H9 (cell line): ENCODE measurements at regions not wholly inside any gene's neighbourhood (a gene's known extent, or its start where the extent isn't known, plus 50 kb on each side); places are given as distances from the start of the nearest gene placed in this dataset.

Experiments
- DNase-seq: peaks from one replicate; pipeline ENCODE4 v3.0.0-alpha.2; 2017
- H2AFZ ChIP-seq: one replicate; pipeline ENCODE4 v1.6.1; 2013; ENCODE audit warnings: mild to moderate bottlenecking, low read length, control low read depth, moderate library complexity
- H2AK5ac ChIP-seq: 2 replicates; pipeline ENCODE4 v1.6.1; 2013; ENCODE audit warnings: low read length, control low read depth, mixed read lengths; ENCODE audit not compliant: insufficient read length
- H2BK120ac ChIP-seq: one replicate; pipeline ENCODE4 v1.6.1; 2013; ENCODE audit warnings: low read depth, mild to moderate bottlenecking, low read length, control low read depth, inconsistent platforms; ENCODE audit not compliant: poor library complexity, severe bottlenecking
- H2BK12ac ChIP-seq: 2 replicates; pipeline ENCODE4 v1.6.1; 2013; ENCODE audit warnings: low read length, control low read depth, mixed read lengths, low read depth; ENCODE audit not compliant: insufficient read length
- H2BK15ac ChIP-seq: 2 replicates; pipeline ENCODE4 v1.6.1; 2013; ENCODE audit warnings: low read depth, low read length, control low read depth
- H2BK20ac ChIP-seq: one replicate; pipeline ENCODE4 v1.6.1; 2013; ENCODE audit warnings: low read depth, mild to moderate bottlenecking, low read length, control low read depth, inconsistent platforms; ENCODE audit not compliant: poor library complexity, severe bottlenecking
- H2BK5ac ChIP-seq: 2 replicates; pipeline ENCODE4 v1.6.1; 2013; ENCODE audit warnings: low read length, control low read depth, mixed read lengths; ENCODE audit not compliant: insufficient read length
- H3K14ac ChIP-seq: 2 replicates; pipeline ENCODE4 v1.6.1; 2013; ENCODE audit warnings: low read length, control low read depth; ENCODE audit not compliant: insufficient read depth
- H3K18ac ChIP-seq: 2 replicates; pipeline ENCODE4 v1.6.1; 2013; ENCODE audit warnings: low read depth, mild to moderate bottlenecking, mixed read lengths, low read length, control low read depth; ENCODE audit not compliant: insufficient read length
- H3K23ac ChIP-seq: 2 replicates; pipeline ENCODE4 v1.6.1; 2013; ENCODE audit warnings: low read length, control low read depth, mixed read lengths, low read depth; ENCODE audit not compliant: insufficient read length
- H3K23me2 ChIP-seq: 2 replicates; pipeline ENCODE4 v1.6.1; 2013; ENCODE audit warnings: low read depth, mild to moderate bottlenecking, mixed read lengths, low read length, control low read depth; ENCODE audit not compliant: insufficient read length, poor library complexity, severe bottlenecking
- H3K27ac ChIP-seq: 2 replicates; pipeline ENCODE4 v1.5.1; 2013; ENCODE audit warnings: low read length, control low read depth, mixed read lengths, low read depth; ENCODE audit not compliant: insufficient read length
- H3K27me3 ChIP-seq: 2 replicates; pipeline ENCODE4 v1.6.1; 2013; ENCODE audit warnings: low read length, control low read depth, inconsistent platforms; ENCODE audit not compliant: insufficient read depth
- H3K4ac ChIP-seq: 2 replicates; pipeline ENCODE4 v1.6.1; 2013; ENCODE audit warnings: low read depth, mild to moderate bottlenecking, control low read depth, inconsistent platforms, low read length, moderate library complexity
- H3K4me1 ChIP-seq: 2 replicates; pipeline ENCODE4 v1.6.1; 2013; ENCODE audit warnings: low read length, control low read depth, inconsistent platforms; ENCODE audit not compliant: insufficient read depth
- H3K4me2 ChIP-seq: 2 replicates; pipeline ENCODE4 v1.6.1; 2013; ENCODE audit warnings: low read length, control low read depth, mixed read lengths; ENCODE audit not compliant: insufficient read length, insufficient read depth
- H3K56ac ChIP-seq: 2 replicates; pipeline ENCODE4 v1.6.1; 2013; ENCODE audit warnings: low read depth, mild to moderate bottlenecking, mixed read lengths, low read length, control low read depth; ENCODE audit not compliant: insufficient read length
- H3K79me1 ChIP-seq: 2 replicates; pipeline ENCODE4 v1.6.1; 2013; ENCODE audit warnings: low read depth, mild to moderate bottlenecking, moderate library complexity, low read length, control low read depth, inconsistent platforms; ENCODE audit not compliant: insufficient read depth, poor library complexity, severe bottlenecking
- H3K79me2 ChIP-seq: 2 replicates; pipeline ENCODE4 v1.6.1; 2013; ENCODE audit warnings: low read length, control low read depth, inconsistent platforms; ENCODE audit not compliant: insufficient read depth
- H3K9ac ChIP-seq: 2 replicates; pipeline ENCODE4 v1.6.1; 2013; ENCODE audit warnings: low read length, control low read depth, mixed read lengths; ENCODE audit not compliant: insufficient read length; ENCODE audit errors: extremely low read depth
- H3K9me3 ChIP-seq: one replicate; pipeline ENCODE4 v1.6.1; 2013; ENCODE audit warnings: low read depth, low read length, inconsistent platforms; ENCODE audit not compliant: control insufficient read depth
- H3T11ph ChIP-seq: one replicate; pipeline ENCODE4 v1.6.1; 2013; ENCODE audit warnings: mild to moderate bottlenecking, low read length, control low read depth, inconsistent platforms
- H4K20me1 ChIP-seq: one replicate; pipeline ENCODE4 v1.6.1; 2013; ENCODE audit not compliant: control insufficient read depth, insufficient read length, insufficient read depth
- H4K5ac ChIP-seq: 2 replicates; pipeline ENCODE4 v1.6.1; 2013; ENCODE audit warnings: low read depth, mild to moderate bottlenecking, mixed read lengths, low read length, control low read depth; ENCODE audit not compliant: insufficient read length
- H4K8ac ChIP-seq: replicated peaks from 2 replicates; pipeline ENCODE4 v1.6.1; 2013; ENCODE audit warnings: low read length, control low read depth, mixed read lengths, low read depth; ENCODE audit not compliant: insufficient read length
- H4K91ac ChIP-seq: 2 replicates; pipeline ENCODE4 v1.6.1; 2013; ENCODE audit warnings: low read depth, mild to moderate bottlenecking, moderate library complexity, mixed read lengths, low read length, control low read depth; ENCODE audit not compliant: insufficient read length
- H3K27ac Mint-ChIP-seq, 3 experiments: 2 replicates in 2 of 3; 3 replicates in 1 of 3; pipeline ENCODE4 v1.8.0; 2020 to 2021; ENCODE audit warnings: mixed read lengths in 3 of 3, mild to moderate bottlenecking in 1 of 3, moderate library complexity in 1 of 3
- H3K27me3 Mint-ChIP-seq: 2 replicates; pipeline ENCODE4 v1.8.0; 2021; ENCODE audit warnings: low read depth, mild to moderate bottlenecking, moderate library complexity, mixed read lengths
- H3K36me3 Mint-ChIP-seq, 3 experiments: 2 replicates in 2 of 3; 3 replicates in 1 of 3; pipeline ENCODE4 v1.8.0; 2020 to 2021; ENCODE audit warnings: low read depth in 3 of 3, mixed read lengths in 3 of 3; ENCODE audit not compliant: insufficient read depth in 1 of 3
- H3K4me1 Mint-ChIP-seq, 2 experiments: 2 replicates each; pipeline ENCODE4 v1.8.0; 2020; ENCODE audit warnings: mixed read lengths in 2 of 2
- H3K4me3 Mint-ChIP-seq, 2 experiments: 2 replicates in 1 of 2; 3 replicates in 1 of 2; pipeline ENCODE4 v1.8.0; 2020 to 2021; ENCODE audit warnings: mild to moderate bottlenecking in 2 of 2, mixed read lengths in 2 of 2, moderate library complexity in 1 of 2
- H3K9me3 Mint-ChIP-seq, 2 experiments: 2 replicates in 1 of 2; 3 replicates in 1 of 2; pipeline ENCODE4 v1.8.0; 2020; ENCODE audit warnings: mild to moderate bottlenecking in 2 of 2, mixed read lengths in 2 of 2, moderate library complexity in 1 of 2
- WGBS: extraction: QIAGEN DNeasy Blood & Tissue Kit; methylation state at CpG from one replicate; pipeline ENCODE4 v1.1.7; 2013; ENCODE audit warnings: missing lambda C conversion rate, low lambda C conversion rate, mixed read lengths; ENCODE audit not compliant: insufficient read length; ENCODE audit errors: extremely low coverage; 5-methylcytosine and 5-hydroxymethylcytosine counted together
- TF ChIP-seq, protein P1 (sequence below): fragments of 200-600 bp; sonication (generic); conservative IDR thresholded peaks from 3 replicates; pipeline ENCODE4 v1.8.0; 2021; ENCODE audit warnings: antibody characterized with exemption, mild to moderate bottlenecking

DNA sequence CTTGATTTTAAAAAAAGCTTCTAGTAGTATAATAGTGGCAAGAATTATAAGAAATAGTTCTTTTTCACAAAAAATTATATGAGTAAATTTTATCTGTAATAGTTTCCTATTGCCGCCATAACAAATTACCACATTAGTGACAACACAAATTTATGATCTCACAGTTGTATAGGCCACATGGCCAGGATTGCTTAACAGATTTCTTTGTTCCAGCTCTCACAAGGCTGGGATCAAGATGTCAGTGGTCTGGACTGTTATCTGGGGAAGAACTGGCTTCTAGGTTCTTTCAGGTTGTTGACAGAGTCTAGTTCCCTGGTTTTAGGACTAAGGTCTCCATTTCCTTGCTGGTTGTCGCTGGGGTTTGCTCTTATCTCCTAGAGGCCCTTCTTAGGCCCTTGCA is 236.4 kb downstream of the USP25 start:
- H2BK12ac ChIP-seq: no peak overlapping the region
- TF ChIP-seq, protein P1, sequence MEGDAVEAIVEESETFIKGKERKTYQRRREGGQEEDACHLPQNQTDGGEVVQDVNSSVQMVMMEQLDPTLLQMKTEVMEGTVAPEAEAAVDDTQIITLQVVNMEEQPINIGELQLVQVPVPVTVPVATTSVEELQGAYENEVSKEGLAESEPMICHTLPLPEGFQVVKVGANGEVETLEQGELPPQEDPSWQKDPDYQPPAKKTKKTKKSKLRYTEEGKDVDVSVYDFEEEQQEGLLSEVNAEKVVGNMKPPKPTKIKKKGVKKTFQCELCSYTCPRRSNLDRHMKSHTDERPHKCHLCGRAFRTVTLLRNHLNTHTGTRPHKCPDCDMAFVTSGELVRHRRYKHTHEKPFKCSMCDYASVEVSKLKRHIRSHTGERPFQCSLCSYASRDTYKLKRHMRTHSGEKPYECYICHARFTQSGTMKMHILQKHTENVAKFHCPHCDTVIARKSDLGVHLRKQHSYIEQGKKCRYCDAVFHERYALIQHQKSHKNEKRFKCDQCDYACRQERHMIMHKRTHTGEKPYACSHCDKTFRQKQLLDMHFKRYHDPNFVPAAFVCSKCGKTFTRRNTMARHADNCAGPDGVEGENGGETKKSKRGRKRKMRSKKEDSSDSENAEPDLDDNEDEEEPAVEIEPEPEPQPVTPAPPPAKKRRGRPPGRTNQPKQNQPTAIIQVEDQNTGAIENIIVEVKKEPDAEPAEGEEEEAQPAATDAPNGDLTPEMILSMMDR: no peak
- Mint-ChIP-seq H3K36me3 (no peaks in the 10 kb centered on the region), H3K4me3 (no peak overlapping the region), H3K27ac (peak overlapping the region in 1 of 3 experiments; percentile 14; a peak in 1 of 7 replicates), H3K9me3 (no peaks in the 10 kb centered on the region), H3K4me1 (peaks cover 11 to 13% of the 10 kb centered on the region in 2 experiments), H3K27me3 (no peaks in the 10 kb centered on the region)
- H2BK20ac ChIP-seq: no peak overlapping the region
- H3T11ph ChIP-seq: no peak overlapping the region
- no peaks in the 10 kb centered on the region for H3K27me3 ChIP-seq
- no peak overlapping the region for H2BK5ac ChIP-seq
- H3K4me2 ChIP-seq: no peak overlapping the region
- H3K79me2 ChIP-seq: no peaks in the 10 kb centered on the region
- no CpG with 5 or more reads among the region's 2 CpGs for WGBS
- no peaks in the 10 kb centered on the region for H4K20me1 ChIP-seq
- no peak overlapping the region for H3K27ac ChIP-seq
- no peak for DNase-seq
- no peak overlapping the region for H4K91ac ChIP-seq
- no peak overlapping the region for H2AK5ac ChIP-seq
- H2BK15ac ChIP-seq: no peak overlapping the region
- H3K23me2 ChIP-seq: no peaks in the 10 kb centered on the region
- no peak overlapping the region for H3K14ac ChIP-seq
- H3K4me1 ChIP-seq: no peaks in the 10 kb centered on the region
- no peak overlapping the region for H2BK120ac ChIP-seq
- H4K5ac ChIP-seq: no peak overlapping the region
- H3K18ac ChIP-seq: no peak overlapping the region
- no peaks in the 10 kb centered on the region for H3K9me3 ChIP-seq
- H3K79me1 ChIP-seq: no peaks in the 10 kb centered on the region
- H4K8ac ChIP-seq: no peak overlapping the region
- no peak overlapping the region for H3K4ac ChIP-seq
- H2AFZ ChIP-seq: no peak overlapping the region
- no peak overlapping the region for H3K9ac ChIP-seq
- no peak overlapping the region for H3K56ac ChIP-seq
- no peak overlapping the region for H3K23ac ChIP-seq
